WERI-Rb-1 (cell line): ENCODE measurements at regions not wholly inside any gene's neighbourhood (a gene's known extent, or its start where the extent isn't known, plus 50 kb on each side); places are given as distances from the start of the nearest gene placed in this dataset.

ENCODE experiments used
- DNase-seq: peaks from one replicate; pipeline ENCODE4 v3.0.0-alpha.2; 2020
- H3K27ac ChIP-seq: fragments of 250-450 bp; sonication (Bioruptor Pico); 2 replicates; pipeline ENCODE4 v1.5.1; 2020; ENCODE audit warnings: mild to moderate bottlenecking, moderate library complexity
- H3K27me3 ChIP-seq: fragments of 250-450 bp; sonication (Bioruptor Pico); 2 replicates; pipeline ENCODE4 v1.5.1; 2021; ENCODE audit warnings: mild to moderate bottlenecking, low read depth, moderate library complexity; ENCODE audit not compliant: insufficient read depth, severe bottlenecking
- H3K36me3 ChIP-seq: fragments of 250-450 bp; sonication (Bioruptor Pico); 2 replicates; pipeline ENCODE4 v1.5.1; 2020; ENCODE audit warnings: mild to moderate bottlenecking, moderate library complexity
- H3K4me3 ChIP-seq: 2 replicates; pipeline ENCODE4 v1.5.1; 2011; ENCODE audit warnings: low read depth, mild to moderate bottlenecking, control low read depth, low read length
- H3K9me3 ChIP-seq: fragments of 250-450 bp; sonication (Bioruptor Pico); 2 replicates; pipeline ENCODE4 v1.5.1; 2021; ENCODE audit warnings: mild to moderate bottlenecking, moderate library complexity; ENCODE audit not compliant: severe bottlenecking
- CTCF ChIP-seq: IDR thresholded peaks from 2 replicates; pipeline ENCODE4 v1.5.1; 2011; ENCODE audit warnings: low read depth, mild to moderate bottlenecking, control low read depth, inconsistent platforms, low read length

- TF ChIP-seq CTCF, result no peak
- H3K27ac ChIP-seq, result no peak overlapping the region
- no peaks in the 10 kb centered on the region for H3K36me3 ChIP-seq
- no peaks in the 10 kb centered on the region for H3K27me3 ChIP-seq
- no peaks in the 10 kb centered on the region for H3K9me3 ChIP-seq
- no peak for DNase-seq
- H3K4me3 ChIP-seq, result no peak overlapping the region
Observed at GRCh38 chr13:79075703-79076102, 330.4 kb downstream of the RBM26 start.

- H3K27ac ChIP-seq, result no peak overlapping the region
- H3K36me3 ChIP-seq, result no peaks in the 10 kb centered on the region
- H3K27me3 ChIP-seq, result no peaks in the 10 kb centered on the region
- no peaks in the 10 kb centered on the region for H3K9me3 ChIP-seq
- DNase-seq, result no peak
- TF ChIP-seq CTCF, result no peak
- H3K4me3 ChIP-seq, result no peak overlapping the region
Observed at GRCh38 chr13:79070343-79070974, 335.6 kb downstream of the RBM26 start.

- H3K36me3 ChIP-seq, result no peaks in the 10 kb centered on the region
- H3K4me3 ChIP-seq, result no peak overlapping the region
- no peaks in the 10 kb centered on the region for H3K9me3 ChIP-seq
- H3K27me3 ChIP-seq, result no peaks in the 10 kb centered on the region
- no peak for TF ChIP-seq CTCF
- no peak for DNase-seq
- no peak overlapping the region for H3K27ac ChIP-seq
Observed at GRCh38 chr13:79062291-79062690, 343.8 kb downstream of the RBM26 start.

GRCh38 chr13:79060216-79060615 lies 345.8 kb downstream of the RBM26 start:
- Histone ChIP-seq H3K4me3 (no peak overlapping the region), H3K9me3 (no peaks in the 10 kb centered on the region), H3K27ac (no peak overlapping the region), H3K36me3 (no peaks in the 10 kb centered on the region), H3K27me3 (no peaks in the 10 kb centered on the region)
- no peak for TF ChIP-seq CTCF
- no peak for DNase-seq

GRCh38 chr13:79056706-79057105 lies 349.3 kb downstream of the RBM26 start:
- Histone ChIP-seq H3K27me3 (no peaks in the 10 kb centered on the region), H3K4me3 (no peak overlapping the region), H3K9me3 (no peaks in the 10 kb centered on the region), H3K27ac (no peak overlapping the region), H3K36me3 (no peaks in the 10 kb centered on the region)
- no peak for DNase-seq
- TF ChIP-seq CTCF, result no peak

- DNase-seq, result no peak
- Histone ChIP-seq H3K27ac (no peak overlapping the region), H3K9me3 (no peaks in the 10 kb centered on the region), H3K36me3 (no peaks in the 10 kb centered on the region), H3K27me3 (no peaks in the 10 kb centered on the region), H3K4me3 (no peak overlapping the region)
- TF ChIP-seq CTCF, result no peak
Observed at GRCh38 chr13:79051472-79051871, 354.6 kb downstream of the RBM26 start.
